PFSK-1 (cell line): ENCODE measurements at regions not wholly inside any gene's neighbourhood (a gene's known extent, or its start where the extent isn't known, plus 50 kb on each side); places are given as distances from the start of the nearest gene placed in this dataset.

ENCODE experiments used
- FOXP2 ChIP-seq: optimal IDR thresholded peaks from 2 replicates; pipeline ENCODE3; 2011; ENCODE audit warnings: borderline replicate concordance, control low read depth, inconsistent platforms; ENCODE audit not compliant: insufficient read depth; ENCODE audit errors: extremely low read length, extremely low read depth
- POLR2AphosphoS5 ChIP-seq: IDR thresholded peaks from 2 replicates; pipeline ENCODE4 v1.6.1; 2012; ENCODE audit warnings: low read depth, mild to moderate bottlenecking, control low read depth, low read length, moderate library complexity
- SIN3A ChIP-seq: IDR thresholded peaks from 2 replicates; pipeline ENCODE4 v1.6.1; 2012; ENCODE audit warnings: mild to moderate bottlenecking, low read length, moderate library complexity, borderline replicate concordance; ENCODE audit not compliant: insufficient read depth
- TAF1 ChIP-seq: IDR thresholded peaks from 2 replicates; pipeline ENCODE4 v1.6.1; 2012; ENCODE audit warnings: low read length, control low read depth, borderline replicate concordance; ENCODE audit not compliant: insufficient read depth
- TF ChIP-seq, protein P1 (sequence below), 2 experiments: IDR thresholded peaks; 2 replicates each; pipeline versions ENCODE4 v1.6.1 to v1.8.0; 2011 to 2012; ENCODE audit warnings: low read depth in 2 of 2, low read length in 2 of 2, control low read depth in 1 of 2, inconsistent platforms in 1 of 2, mild to moderate bottlenecking in 1 of 2, moderate library complexity in 1 of 2; ENCODE audit not compliant: insufficient read depth in 1 of 2

GRCh38 chr2:195535911-195536522, 121.0 kb upstream of the SLC39A10 start:
- no peak for TF ChIP-seq FOXP2
- TF ChIP-seq SIN3A, result no peak
- TF ChIP-seq, protein P1, sequence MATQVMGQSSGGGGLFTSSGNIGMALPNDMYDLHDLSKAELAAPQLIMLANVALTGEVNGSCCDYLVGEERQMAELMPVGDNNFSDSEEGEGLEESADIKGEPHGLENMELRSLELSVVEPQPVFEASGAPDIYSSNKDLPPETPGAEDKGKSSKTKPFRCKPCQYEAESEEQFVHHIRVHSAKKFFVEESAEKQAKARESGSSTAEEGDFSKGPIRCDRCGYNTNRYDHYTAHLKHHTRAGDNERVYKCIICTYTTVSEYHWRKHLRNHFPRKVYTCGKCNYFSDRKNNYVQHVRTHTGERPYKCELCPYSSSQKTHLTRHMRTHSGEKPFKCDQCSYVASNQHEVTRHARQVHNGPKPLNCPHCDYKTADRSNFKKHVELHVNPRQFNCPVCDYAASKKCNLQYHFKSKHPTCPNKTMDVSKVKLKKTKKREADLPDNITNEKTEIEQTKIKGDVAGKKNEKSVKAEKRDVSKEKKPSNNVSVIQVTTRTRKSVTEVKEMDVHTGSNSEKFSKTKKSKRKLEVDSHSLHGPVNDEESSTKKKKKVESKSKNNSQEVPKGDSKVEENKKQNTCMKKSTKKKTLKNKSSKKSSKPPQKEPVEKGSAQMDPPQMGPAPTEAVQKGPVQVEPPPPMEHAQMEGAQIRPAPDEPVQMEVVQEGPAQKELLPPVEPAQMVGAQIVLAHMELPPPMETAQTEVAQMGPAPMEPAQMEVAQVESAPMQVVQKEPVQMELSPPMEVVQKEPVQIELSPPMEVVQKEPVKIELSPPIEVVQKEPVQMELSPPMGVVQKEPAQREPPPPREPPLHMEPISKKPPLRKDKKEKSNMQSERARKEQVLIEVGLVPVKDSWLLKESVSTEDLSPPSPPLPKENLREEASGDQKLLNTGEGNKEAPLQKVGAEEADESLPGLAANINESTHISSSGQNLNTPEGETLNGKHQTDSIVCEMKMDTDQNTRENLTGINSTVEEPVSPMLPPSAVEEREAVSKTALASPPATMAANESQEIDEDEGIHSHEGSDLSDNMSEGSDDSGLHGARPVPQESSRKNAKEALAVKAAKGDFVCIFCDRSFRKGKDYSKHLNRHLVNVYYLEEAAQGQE (IDR thresholded peaks at IDR 0.05; ENCODE audit: insufficient read depth in 1 of 2, low read depth in 2 of 2, low read length in 2 of 2), result no peak
- TF ChIP-seq TAF1, result no peak

GRCh38 chr2:195534971-195535370, 122.1 kb upstream of the SLC39A10 start:
- TF ChIP-seq, protein P1 (IDR thresholded peaks at IDR 0.05; ENCODE audit: insufficient read depth in 1 of 2, low read depth in 2 of 2, low read length in 2 of 2), result no peak
- TF ChIP-seq TAF1 (no peak), SIN3A (no peak), FOXP2 (no peak), POLR2AphosphoS5 (no peak)

- TF ChIP-seq POLR2AphosphoS5, result no peak
- TF ChIP-seq SIN3A, result no peak
- TF ChIP-seq FOXP2, result peak; percentile 53
Measured at GRCh38 chr2:195533771-195534642, 123.0 kb upstream of the SLC39A10 start.

DNA sequence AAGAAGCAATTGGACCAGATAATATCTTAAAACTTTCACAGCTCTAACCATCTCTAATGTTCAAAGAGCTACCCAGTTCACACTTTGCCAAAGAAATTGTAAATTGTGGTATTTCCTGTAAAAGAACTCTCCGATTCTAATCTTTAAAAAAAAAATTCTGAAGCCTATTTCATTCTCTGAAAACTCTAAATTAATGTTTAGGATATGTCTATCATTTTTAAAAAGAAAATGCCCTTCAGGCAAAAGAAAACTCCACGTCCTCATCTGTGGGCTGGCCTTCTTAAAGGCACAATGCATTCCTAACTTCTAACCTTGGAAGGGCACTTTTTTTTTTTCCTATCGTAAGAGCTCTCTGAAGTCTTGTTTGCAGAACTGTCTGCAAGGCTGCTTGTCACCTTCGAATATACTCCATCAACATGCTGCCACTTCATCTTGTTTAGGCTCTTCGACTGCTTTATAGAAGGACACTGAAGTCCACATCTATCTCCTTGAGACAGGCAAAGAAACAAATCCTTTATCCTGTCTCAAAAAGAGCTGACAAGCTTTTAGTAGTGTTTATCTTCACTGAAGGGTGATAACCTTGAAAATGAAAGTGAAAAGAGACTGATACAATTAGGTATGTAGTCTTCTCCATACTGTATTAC, 124.3 kb upstream of the SLC39A10 start:
- TF ChIP-seq FOXP2 (no peak), SIN3A (no peak), POLR2AphosphoS5 (no peak), TAF1 (no peak)
- TF ChIP-seq, protein P1 (IDR thresholded peaks at IDR 0.05; ENCODE audit: insufficient read depth in 1 of 2, low read depth in 2 of 2, low read length in 2 of 2), result no peak

- TF ChIP-seq, protein P1 (IDR thresholded peaks at IDR 0.05; ENCODE audit: insufficient read depth in 1 of 2, low read depth in 2 of 2, low read length in 2 of 2), result no peak
- TF ChIP-seq FOXP2 (no peak), TAF1 (no peak), POLR2AphosphoS5 (no peak), SIN3A (no peak)
Measured at GRCh38 chr2:195532255-195532627, 124.8 kb upstream of the SLC39A10 start.
